GM19395 (cell line): ENCODE measurements at regions not wholly inside any gene's neighbourhood (a gene's known extent, or its start where the extent isn't known, plus 50 kb on each side); places are given as distances from the start of the nearest gene placed in this dataset.
"Not testable (repeated sequence)": the region's sequence is repeated elsewhere in the genome, so short reads cannot be mapped to it uniquely, and the experiment has no call there.

Source experiments
- ATAC-seq: cut with Tn5 transposase; IDR thresholded peaks from one replicate; pipeline ENCODE4 v1.9.1; 2021; ENCODE audit warnings: mild to moderate bottlenecking, moderate library complexity; ENCODE audit not compliant: unreplicated experiment

GRCh38 chr10:4645836-4646235, 180.2 kb upstream of the AKR1E2 start:
- ATAC-seq, result no peak

DNA sequence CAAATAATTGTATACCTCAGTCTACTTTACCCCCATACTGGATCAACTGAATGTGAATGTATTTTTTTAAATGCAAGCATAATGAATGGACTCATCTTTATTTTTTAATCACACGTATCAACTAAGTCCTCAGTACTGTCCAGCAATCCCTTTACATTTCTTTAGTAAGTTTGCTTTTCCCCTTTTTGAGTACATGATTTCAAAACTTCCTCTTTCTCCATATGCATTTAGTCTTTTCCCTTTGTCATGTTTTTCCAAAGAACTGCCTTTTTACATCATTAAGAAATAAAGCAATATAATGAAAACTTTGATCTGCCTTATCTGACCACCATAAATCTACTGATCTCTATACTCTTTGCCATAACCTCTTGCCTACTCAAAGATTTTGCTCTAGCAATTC, 182.5 kb upstream of the AKR1E2 start:
- ATAC-seq, result no peak

DNA sequence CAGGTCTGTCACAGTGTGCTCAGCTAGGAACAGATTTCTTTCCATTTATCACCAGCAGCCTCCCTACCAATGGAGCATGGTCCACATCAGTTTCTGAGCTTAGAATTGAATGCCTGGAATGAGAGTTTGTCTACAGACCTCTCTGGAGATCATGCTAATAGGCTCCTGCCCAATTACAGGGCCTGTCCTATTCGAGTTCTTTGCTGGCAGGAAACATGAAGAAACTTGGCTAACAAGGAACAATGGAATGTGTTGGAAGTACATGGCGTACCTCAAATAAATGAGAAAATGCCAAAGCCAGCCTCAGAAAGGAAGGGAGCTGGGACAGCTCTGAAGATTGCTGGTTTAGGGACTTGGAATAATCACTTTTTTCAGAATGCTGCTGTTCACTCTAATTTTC, 186.0 kb upstream of the AKR1E2 start:
- ATAC-seq, result no peak

DNA sequence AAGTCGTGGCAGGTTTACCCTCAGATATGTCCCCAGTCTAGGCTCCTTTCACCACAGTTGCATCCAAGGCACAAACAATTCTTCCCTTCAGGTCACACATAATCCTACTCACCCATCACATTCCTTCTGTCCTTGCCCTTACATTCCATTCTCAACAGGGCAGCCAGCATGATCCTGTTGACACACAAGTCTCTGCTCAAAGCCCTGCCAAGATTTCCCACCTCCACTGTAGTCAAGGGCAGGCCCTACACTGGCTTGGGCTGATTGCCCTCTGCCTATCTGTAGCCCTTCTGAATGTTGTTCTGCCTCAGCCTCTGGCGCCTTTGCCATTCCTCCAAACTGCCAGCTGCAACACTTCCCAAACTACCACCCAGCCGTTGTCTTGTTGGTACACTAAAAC, 187.9 kb upstream of the AKR1E2 start:
- no peak for ATAC-seq

GRCh38 chr10:4637657-4638056, 188.3 kb upstream of the AKR1E2 start:
- no peak for ATAC-seq

DNA sequence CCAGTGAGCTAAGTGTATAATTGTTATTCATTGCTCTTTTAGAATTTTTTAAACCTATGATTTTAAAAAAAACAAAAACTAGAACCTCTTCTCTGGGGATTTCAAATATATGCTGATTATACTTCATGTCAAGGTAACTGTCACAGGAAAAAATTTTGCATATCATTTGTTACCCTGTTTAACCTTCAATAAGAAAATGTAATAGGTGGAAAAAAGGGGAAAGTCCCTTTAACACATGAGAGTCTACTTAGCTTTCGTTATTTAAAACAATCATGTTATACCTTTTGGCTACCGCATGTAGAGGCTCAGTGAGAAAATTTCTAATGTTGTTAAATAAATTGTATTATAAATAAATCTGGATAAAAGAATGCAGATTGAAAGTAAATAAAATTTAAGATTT, 190.1 kb upstream of the AKR1E2 start:
- no peak for ATAC-seq

GRCh38 chr10:4635388-4635787, 190.6 kb upstream of the AKR1E2 start:
- no peak for ATAC-seq

GRCh38 chr10:4633776-4634175, 192.2 kb upstream of the AKR1E2 start:
- ATAC-seq, result no peak

DNA sequence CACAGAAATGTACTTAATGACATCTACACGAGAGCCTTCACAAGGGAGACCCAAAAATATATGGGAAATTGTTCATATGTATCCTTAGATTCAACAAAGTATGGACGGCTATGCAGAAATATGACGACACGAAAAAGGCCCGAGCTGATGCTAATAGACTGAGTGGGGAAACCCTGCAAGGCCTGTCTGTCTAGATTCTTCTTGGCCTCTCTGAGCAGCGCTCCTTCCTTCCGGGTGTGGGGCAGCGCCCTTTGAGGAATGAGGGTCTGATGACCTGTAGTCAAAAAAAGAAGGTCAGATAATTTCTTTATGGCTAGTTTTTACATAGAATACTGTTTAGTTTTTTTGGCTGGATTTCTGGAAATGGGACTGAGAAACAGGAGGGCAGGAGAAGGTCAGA, 192.8 kb upstream of the AKR1E2 start:
- ATAC-seq, result no peak

GRCh38 chr10:4632757-4633156, 193.2 kb upstream of the AKR1E2 start:
- ATAC-seq, result no peak

- ATAC-seq, result no peak
Measured at GRCh38 chr10:4626919-4627318, 199.1 kb upstream of the AKR1E2 start.

DNA sequence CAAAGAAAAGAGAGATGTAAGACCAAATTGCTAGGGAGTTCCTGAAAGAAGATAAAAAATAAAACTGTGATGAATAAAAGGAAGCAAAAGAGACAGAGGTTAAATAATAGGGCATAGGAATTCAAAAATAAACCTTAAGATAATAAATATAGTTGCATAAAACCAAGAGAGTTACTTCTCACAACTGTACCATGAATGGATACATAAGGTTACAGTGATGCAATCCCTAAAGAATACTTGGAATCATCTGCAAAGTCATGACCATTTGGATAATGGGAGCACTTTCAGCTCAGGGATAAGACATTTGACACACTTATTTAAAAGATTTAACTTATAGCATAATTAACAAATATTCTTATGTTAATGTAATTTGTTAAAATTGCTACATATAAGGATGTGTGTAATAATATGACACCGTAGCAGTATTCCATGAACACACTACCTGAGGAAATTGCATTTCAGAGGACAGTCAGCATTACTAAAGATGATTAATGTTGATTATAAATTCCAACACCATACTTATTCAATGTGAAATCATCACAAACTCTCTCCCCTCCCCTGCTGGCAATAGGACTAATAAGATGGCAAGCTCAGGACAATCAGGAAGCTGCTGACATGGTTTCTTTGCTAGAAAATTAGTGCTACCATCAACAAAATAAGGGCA, 202.1 kb upstream of the AKR1E2 start:
- no peak for ATAC-seq

DNA sequence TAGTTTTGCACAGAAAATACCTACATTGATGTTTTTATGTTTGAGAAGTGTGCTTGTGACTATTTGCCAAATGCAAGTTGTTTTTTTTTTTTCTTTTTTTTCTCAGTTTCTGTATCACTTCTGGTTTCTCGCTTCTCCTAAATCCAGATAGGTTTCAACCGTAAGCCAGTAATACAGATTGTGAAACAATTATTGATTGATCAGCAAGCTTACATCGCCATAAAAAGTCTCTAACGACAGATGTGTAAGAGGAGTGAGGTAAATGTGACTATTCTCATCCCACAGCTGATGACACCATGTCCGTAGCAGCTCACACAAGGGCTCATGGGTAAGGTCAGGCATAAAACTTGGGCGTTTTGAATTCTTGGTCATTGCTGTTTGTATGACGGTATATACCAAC, 202.8 kb upstream of the AKR1E2 start:
- ATAC-seq, result no peak

- ATAC-seq, result no peak
Measured at GRCh38 chr10:4622384-4622783, 203.6 kb upstream of the AKR1E2 start.

GRCh38 chr10:4617589-4617988, 208.4 kb upstream of the AKR1E2 start:
- ATAC-seq, result no peak

DNA sequence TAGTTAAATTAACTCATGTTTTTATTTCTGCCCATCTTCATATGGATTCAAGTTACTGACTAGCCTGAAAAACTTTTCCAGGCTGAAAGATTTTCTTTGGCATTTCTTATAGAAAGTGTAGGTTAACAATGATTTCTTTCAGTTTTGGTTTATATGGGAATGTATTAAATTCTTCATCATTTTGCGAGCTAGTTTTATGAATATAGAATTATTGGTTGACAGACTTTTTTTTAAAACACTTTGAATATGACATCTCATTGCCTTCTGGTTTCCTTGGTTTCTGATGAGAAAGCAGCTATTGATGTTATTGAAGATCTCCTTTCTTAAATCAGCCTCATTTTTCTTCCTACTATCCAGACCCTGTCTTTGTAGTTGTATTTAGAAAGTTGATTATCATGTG, 211.0 kb upstream of the AKR1E2 start:
- no peak for ATAC-seq

- ATAC-seq, result no peak
Measured at GRCh38 chr10:4609251-4609650, 216.8 kb upstream of the AKR1E2 start.

- ATAC-seq, result no peak
Measured at GRCh38 chr10:4607681-4608080, 218.3 kb upstream of the AKR1E2 start.

DNA sequence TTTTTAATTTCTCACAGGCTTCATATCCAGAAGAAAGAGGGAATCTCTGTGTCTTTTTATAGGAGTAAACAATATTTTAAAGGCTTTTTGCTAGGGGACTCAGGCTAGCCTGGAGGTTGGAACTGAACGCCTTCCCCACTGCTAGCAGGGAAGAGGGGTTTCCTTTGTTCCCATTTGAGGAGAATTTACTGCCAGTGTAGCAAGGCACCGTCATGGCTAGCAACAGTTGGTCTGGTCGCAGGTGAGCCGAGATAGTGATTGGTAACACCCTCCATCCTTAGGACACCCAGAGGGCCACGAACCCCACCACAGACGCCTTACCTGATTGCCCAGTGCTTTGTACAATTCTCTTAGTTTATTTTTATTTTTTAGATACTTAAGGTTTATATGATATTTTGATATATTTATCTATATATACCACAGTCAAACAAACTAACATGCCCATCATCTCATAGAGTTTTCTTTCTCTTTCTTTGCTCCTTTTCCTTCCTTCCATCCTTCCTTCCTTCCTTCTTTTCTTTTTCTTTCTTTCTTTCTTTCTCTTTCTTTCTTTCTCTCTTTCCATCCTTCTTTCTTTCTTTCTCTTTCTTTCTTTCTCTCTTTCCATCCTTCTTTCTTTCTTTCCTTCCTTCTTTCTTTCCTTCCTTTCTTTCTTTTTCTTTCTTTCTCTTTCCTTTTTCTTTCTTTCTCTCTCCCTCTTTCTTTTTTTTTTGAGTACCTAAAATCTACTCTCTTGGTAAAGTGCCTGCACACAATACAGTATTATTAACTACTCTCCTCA, 219.0 kb upstream of the AKR1E2 start:
- ATAC-seq, result no peak

DNA sequence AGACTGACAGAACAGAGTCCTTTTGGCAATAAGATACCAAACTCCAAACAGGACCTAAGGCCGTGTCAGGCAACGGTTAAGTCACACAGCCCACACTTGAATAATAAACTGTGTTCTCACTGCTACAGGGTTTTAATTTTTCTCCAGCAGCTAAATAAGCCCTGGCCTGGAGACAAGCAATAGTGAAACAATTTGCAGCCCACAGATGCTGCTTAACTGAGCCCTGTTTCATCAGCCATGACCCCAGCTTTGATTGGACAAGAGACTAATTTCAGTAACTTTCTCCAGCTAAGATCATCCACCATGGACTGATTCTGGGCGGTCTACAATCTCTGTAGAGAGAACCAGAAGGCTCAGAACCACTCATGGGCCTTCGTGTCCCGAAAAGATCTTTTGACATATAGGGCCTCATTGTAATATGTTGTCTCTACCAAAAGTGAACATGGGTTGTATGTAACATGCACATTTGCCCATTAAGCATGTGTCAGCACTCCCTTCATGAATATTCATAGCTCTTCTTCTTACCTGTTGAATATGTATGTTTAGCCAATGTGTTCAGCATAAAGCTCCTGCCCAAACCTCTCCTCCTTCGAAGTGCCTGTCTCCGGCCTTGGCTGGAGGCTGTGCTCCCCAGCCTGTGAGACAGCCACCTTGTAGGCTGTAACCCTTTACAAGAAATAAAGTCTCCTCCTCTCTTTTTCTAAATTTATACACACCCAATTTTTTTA, 223.1 kb upstream of the AKR1E2 start:
- no peak for ATAC-seq

DNA sequence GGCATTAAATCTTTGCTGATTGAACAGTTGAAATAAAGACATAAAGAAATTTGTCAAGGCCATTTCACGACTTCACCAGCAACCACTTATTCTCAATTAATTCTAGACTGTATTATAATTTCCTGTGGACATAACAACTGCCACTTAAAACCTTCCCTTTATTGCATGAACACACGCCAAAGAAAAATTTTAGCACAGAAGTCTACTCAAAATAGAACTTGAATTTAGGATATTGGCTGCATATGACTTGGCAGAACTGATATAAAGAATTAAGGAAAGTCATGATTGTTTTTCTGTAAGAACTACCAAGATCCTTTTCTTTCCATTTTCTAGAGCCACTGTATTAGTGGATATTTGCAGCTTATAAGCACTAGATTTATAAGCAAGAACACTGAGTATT, 226.5 kb upstream of the AKR1E2 start:
- ATAC-seq, result no peak

GRCh38 chr10:4597898-4598297, 228.1 kb upstream of the AKR1E2 start:
- not testable (repeated sequence) for ATAC-seq
